Daoy (cell line): ENCODE measurements at regions not wholly inside any gene's neighbourhood (a gene's known extent, or its start where the extent isn't known, plus 50 kb on each side); places are given as distances from the start of the nearest gene placed in this dataset.
"Not testable (repeated sequence)": the region's sequence is repeated elsewhere in the genome, so short reads cannot be mapped to it uniquely, and the experiment has no call there.

Source experiments
- DNase-seq: peaks from one replicate; pipeline ENCODE4 v3.0.0-alpha.2; 2015; ENCODE audit warnings: low read depth

DNA sequence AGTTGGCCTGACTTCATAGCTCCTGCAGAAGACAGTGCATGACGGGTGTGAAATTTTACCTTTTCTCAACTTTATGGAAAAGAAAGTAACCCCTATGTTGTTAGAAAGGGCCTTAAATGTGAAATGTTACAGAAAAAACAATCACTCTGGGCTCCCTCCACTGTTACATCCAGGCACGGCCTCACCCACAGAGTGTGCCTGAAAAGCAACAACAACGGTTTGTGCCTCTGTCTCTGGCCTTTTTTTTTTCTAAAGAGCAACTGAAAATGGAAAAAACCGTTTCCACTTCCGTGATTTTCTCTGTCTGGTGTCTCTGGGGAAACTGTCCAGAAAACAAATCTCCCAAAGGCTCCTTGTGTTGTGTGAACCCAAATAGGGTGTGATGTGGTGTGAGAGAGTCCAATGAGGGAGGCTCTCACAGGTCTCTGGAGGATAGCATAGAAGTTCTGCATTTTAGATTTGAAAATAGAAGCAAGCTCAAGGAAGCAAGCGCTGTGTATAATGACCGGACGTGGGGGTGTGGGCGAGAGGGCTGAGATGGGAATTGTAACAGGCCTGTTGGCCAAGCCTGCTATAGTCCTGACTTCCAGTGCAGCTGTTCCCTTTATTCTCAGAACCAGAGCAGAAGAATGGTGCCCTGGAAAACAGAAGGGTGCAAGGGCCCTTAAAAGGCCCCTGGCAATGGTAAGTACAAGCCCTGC lies 221.8 kb upstream of the TUT7 start:
- no peak for DNase-seq

DNA sequence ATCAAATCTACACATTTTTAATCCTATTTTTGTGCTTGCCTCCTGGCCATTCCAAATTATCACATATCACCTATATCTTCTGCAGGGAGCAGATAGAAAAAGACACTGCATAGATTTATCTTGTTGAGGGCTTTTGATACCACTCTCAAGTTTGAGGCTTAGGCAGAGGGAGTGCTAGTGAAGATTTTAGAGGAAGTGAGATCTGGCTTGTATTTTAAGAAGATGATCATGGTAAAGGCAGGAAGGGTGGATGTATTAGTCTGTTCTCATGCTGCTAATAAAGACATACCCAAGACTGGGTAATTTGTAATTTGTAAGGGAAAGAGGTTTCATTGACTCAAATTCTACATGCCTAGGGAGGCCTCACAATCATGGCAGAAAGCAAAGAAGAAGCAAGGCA lies 220.9 kb upstream of the TUT7 start:
- no peak for DNase-seq

DNA sequence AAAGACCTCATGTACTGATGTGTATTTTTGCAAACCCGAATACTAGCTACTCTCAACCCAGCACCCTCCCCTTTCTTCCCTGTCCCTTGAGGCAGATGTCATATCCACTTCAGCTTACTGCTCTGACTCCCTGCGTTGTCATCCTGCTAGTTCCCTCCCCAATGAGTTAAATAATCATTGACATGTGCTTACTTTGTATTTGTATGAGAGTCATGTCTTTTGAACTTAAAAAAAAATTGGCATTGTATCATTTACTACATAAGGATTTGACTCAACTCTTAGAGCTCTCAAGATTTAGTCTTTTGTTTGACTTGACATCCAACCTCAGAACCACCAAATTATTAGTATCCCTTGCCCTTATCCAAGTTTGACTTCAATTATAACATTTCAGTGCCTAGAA lies 219.7 kb upstream of the TUT7 start:
- DNase-seq, result no peak

DNA sequence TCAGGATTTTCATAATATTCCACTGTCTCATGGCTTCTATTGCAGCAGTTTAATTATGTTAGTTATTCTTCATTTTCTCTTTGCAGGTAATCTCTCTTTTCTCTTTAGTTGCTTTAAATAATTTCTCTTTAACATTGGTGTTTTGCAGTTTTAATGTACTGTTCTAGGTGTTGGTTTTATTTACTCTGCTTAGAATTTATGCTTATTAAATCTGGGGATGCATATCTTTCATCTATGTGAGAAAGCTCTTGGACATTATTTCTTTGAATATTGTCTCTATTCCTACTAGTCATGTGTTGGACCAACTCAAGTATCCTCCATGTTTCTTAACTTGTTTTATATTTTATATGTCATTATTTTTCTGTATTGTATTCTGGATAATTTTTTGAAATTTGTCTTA lies 218.7 kb upstream of the TUT7 start:
- no peak for DNase-seq

DNA sequence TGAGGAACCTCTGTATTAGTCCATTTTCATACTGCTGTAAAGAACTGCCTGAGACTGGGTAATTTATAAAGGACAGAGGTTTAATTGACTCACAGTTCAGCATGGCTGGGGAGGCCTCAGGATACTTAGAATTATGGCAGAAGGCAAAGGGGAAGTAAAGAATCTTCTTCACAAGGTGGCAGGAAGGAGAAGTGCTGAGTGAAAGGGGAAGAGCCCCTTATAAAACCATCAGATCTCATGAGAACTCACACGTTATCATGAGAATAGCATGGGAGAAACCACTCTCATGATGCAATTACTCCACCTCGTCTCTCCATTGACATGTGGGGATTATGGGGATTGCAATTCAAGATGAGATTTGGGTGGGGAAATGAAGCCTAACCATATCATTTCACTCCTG lies 211.4 kb upstream of the TUT7 start:
- DNase-seq, result not testable (repeated sequence)

DNA sequence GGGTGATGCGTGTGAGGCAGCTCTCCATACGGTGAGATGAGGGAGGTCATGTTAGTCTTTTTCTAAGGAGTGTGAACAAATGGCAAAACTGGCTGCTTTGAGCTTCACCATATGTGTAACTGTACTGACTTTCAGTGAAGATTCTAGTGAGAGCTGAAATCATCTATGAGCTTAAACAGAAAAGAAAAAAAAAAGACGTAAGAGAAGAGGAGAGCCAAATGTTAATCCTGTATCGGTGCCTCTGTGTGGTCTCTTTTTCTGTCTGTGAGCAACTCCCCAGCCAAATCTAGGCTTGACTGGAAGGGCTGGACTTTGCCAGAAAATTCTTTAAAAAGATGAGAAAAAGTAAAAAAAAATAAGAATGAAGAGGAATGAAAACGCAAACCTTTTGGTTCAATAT lies 209.7 kb upstream of the TUT7 start:
- no peak for DNase-seq

DNA sequence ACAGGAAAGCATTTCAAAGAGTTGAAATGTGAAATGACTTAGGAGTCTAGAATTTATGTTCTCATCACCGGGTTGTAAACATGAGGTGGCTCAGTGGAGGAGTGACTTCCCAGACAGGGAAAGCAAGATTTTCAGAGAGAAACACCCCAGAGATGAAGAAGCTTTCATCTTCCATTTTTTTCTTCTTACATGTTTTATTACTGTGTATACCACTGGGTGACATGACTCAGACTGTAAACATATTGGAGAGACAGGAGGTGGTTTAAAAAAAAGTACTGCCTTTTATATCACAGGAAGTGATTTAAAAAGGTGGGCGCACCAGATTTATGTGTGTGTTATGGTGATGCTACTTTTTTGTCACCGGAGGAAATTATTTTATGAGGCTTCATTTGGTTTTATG lies 209.1 kb upstream of the TUT7 start:
- peak; percentile 43 for DNase-seq

DNA sequence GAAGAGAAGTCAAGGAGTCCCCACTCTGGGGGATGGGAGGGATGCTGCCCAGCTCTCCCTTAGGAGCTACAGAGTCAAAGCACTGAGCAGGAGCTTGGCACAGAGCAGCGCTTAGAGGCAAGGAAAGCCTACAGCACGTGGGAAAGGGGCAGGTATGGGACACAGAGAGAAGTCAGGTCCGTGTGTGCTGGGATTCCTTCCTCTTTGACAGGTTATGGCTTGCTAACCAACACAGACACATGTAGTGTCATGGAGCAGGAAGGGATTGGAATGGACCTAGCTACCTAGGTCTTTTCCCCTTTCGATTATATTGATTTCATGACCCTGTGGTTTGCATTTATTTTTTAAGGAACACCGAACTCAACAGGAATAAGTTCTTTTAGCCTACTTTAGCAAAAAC lies 208.5 kb upstream of the TUT7 start:
- no peak for DNase-seq

DNA sequence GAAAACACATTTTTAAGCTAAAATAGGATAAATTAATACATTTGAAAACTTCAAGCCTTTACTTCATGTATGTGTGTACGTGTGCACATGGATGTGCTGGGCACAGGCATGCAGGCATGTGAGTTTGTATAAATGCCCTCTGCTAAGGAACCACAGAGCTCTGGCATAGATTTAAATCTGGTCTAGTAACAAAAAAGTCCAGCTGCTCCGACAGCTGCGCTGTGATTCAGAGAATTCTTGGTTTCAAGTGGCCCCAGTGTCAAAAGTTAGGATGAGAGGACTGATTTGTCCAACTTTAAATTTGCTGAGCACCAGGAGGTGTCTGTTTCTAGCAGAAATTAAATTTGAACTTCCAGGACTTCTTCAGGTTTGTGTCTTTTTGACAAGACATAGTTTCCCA lies 203.7 kb upstream of the TUT7 start:
- DNase-seq, result no peak

DNA sequence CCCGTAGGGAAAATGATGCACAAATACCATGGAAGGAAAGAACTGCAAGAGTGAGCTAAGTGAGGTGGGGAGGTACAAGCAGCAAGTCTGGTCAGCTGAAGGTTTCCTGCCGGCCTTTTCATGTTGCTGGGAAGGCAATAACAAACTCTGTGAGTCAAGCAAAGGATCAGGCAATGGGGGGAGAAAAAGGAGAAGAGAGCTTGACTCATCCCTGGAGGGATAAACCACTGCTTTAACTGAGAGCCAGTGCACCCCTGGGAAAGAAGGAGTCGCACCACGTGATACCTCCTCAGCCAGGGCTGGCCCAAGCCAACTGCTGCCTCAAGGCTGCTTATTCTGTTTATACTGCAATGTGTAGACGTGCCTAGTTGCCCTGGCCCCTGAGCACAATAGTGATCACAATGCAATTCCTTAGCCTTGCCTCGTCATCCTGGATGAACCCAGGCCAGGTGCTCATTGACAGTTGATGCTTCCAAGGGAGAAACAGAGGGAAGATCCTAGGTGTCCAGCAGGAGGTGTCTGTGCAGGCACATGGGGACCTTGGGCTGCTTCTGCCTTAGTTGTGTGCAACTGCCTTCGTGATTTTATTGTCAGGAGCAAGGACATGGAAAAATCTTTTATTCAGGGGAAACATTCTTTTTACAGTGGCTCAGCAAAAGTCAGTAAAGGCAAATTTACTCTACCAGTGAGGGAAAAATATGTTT lies 203.0 kb upstream of the TUT7 start:
- DNase-seq, result peak; percentile 73

DNA sequence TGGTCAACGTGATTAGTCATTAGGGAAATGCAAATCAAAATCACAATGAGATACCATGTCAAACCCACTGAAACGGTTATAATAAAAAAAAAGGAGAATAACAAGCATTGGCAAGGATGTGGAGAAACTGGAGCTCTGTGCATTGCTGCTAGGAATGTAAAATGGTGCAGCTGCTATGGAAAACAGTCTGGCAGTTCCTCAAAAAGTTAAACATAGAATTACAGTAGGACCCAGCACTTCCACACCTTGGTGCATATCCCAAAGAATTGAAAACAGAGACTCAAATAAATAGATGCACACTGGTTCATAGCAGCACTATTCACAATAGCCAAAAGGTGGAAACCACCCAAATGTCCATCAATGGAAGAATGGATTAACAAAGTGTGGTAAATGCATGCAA lies 201.5 kb upstream of the TUT7 start:
- no peak for DNase-seq

DNA sequence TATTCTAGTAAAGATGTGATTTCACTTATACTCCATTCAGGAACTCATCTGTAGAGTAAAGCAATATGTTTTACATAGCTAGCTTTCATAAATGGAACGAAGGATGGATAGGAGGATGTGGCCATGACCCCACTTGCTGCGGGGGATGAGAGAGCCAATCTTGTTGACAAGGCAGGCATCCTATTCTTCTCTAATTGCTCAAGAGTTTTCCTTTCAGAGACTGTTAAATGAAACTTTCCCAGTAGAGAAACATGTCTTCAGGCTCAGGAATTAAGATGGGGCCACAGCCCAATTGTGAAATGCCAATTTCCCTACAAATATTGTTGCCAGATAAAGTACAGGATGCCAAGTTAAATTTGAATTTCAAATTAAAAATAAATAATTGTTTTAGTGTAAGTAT lies 196.2 kb upstream of the TUT7 start:
- no peak for DNase-seq

DNA sequence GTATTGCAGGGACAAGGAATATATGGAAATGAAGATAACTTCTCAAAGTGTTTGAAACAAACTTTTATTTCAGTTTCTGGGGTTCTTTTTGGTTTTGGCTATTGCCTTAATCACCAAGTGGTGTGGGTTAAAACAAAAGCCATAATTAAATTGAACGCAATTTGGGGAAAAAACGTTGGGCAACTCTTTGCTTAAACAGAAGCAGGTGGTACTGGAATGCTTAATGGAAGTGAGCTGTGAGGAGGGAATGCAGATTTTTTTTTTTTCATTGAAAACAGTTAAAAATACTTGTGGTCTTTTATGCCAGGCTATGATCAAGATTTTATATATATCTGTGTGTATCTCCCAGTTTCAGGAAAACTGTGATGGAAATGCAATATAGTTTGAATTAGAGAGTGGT lies 195.7 kb upstream of the TUT7 start:
- no peak for DNase-seq

DNA sequence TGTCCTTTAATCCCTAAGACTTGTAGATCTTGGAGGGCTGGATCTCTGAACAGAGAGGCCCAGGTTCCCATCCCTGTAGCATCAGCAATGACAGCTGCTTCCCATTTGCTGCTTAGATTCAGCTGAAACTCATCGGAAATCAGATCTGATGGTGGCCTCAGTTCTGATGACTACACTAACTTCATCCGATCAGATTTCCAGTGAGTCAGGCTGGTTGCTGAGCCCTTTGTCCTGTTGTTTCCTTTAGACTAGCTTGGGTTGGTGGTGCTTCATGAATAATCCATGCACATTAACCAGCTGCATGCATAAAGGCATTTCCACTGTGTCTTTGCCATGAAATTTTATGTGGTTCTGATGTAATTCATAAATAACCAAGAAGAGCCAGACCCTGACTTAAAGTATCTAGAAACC lies 195.2 kb upstream of the TUT7 start:
- DNase-seq, result peak; percentile 83

DNA sequence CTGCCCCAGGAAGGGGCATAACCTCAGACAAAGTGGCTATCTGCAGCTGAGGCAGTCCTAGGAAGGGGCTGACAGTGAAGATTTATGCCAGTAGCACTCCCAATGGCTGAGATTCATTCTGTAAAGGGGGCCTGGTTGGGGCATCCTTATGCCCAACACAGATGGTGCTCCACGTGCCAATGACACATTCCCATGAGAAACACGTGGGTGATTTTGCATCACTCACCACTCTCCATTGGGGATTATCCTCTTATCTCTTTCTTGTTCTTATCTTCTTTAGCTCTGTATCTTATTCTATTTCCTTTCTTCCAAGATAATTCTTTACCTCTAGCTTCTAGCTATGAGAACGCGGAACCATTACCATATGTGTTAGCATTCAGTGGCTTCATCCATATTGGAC lies 194.0 kb upstream of the TUT7 start:
- DNase-seq, result no peak

DNA sequence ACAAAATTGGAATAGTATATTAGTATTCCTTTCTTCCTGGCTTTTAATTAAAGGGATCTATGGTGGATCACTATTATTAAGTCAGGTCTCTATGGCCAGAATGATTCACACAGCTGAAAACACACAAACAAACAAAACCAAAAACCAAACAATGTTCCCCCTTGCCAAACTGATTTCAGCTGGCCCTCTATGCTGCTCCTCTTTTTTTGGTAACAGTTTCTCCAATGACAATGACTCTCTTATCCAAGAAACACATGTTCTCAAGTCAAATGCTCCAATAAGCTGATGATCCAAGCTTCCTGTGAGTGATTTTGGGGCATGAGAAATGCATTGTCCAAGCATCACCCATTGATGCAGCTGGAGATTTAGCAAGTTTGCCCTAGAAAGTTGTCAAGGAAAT lies 193.4 kb upstream of the TUT7 start:
- DNase-seq, result no peak

DNA sequence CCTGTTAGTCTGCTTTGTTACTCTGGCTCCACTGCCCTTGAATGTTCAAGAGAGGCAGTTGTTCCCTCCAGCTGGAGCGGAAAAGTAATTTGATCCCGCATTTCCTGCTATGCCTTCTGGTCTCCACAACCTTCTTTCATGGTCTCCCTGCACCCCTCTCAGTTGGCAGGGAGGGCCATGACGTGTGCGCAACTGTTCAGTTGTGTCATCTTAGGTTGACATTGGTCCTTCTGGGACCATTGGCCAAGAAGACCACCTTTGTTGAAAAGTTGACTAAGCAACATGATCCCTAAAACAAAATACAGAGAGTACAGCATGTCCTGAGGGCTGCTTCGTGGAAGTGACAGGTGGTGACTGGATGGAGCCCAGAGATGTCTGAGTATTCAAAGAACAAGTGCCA lies 192.5 kb upstream of the TUT7 start:
- peak; percentile 11 for DNase-seq

DNA sequence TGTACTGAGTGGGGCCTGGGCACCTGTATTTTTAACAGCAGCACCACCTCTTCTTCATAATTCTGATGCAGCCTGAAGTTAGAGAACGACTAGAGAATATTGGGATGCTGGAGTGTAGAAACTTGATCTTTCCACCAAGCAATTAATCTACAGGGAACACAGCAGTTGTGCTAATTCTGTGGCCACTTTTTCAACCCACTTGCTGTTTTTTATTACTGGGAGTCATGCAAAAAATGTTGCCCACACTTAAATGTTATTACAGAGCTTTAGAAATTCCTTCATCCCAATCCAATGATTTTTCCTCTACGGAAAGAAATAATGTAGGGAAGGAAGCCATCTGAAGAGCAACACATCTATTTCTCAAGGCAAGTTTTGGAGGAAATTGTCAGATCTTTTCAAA lies 190.9 kb upstream of the TUT7 start:
- DNase-seq, result no peak

DNA sequence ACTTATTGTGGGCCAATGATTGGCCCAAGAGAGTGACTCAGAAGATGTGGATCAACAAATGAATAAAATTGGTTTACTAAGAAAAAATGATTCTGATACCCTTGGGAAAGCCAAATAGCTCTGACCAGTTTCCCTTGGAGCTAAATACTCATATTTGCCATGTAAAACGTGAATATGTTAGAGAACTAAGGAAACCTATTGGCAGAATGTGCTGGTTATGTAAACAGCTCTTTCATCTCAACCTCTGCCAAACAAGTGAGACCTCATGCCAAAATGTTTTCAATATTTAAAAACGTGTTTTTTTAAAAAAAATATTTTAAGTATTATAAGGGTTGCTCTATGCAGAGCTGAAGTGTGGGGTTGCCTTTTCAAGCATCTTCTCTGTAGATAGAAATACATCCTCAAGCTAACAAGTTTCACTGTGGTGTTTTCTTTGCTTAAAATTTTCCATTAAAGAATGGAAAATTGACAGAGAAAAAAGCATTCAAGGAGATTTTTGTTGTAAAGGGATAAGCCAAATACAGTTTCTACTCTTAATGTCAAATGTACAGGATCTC lies 186.9 kb upstream of the TUT7 start:
- DNase-seq, result no peak

DNA sequence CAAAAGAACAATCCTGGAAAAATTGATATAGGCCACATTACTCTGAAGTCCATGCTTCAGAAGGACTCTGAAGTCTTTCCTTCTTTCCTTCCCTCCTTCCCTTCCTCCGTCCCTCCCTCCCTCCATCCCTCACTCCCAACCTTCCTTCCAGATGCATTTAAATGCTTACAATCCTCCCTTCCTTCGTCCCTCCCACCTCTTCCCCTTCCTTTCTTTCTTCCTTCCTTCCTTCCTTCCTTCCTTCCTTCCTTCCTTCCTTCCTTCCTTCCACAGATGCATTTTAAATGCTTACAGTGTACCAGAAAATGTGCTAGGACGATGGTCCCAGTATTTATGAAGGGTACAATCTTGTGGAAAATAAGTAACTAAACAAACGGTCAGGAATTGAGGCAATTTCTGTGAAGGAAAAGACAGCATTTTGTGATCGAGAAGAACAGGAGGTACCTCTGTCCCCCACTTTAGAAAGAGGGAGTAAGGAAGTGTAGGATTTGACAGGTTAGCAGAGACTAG lies 181.3 kb upstream of the TUT7 start:
- DNase-seq, result no peak

DNA sequence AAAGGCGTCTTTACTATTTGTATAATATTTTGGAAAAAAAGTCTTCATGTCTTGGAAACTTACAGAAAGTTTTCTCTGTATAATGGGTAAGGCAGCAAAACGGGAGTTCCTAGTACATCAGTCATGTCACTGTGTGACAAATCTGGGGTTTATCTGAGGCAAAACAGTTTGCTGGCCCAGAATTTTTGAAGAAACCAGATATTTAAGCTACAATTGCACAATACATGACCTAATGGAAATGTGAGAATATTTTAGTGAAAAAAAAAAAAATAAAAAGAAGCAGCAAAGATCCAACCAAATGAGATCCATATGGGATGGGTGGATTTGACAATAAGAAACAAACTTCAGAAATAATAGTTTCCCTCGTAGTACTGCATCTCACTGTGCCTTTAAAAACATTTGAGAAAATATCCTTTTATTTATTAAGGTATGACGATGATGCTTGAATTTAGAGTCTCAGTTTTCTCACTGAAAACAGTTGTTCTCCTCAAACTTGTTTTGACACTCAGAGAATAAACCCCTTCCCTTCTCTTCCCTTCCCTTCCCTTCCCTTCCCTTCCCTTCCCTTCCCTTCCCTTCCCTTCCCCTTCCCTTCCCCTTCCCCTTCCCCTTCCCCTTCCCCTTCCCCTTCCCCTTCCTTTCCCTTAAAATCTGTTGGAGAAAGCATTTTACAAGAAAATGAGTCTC lies 180.5 kb upstream of the TUT7 start:
- DNase-seq, result no peak

DNA sequence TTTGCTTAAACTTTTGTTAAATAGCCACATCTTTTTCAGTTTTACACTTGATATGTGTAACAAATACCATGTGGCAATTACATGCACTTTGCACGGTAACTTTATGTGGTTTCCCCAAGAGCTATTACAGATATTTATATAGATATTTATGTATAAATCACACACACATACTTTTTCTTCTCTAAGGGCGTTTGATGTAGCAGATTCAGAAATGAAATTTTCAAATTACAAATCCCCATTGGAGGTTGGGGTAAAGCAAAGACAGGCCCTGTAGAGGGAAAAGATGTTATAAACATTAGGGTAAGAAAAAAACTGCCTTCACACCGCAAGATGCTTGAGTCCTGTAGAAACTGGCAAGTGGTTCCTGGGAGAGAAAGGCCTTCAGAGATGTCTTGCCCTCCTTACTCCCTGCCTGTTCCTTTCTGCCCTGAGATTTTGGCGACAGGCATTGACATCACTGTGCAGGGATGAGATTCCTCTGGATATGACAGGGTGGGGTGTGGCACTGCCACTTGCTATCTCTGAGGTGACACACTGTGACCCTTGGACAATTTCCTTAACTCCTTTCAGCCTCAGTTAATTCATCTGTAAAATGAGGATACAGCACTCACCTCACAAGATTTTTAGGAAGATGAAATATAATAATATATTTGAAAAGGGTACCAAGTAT lies 177.9 kb upstream of the TUT7 start:
- DNase-seq, result no peak
